GM12878 (cell line): ENCODE measurements at regions not wholly inside any gene's neighbourhood (a gene's known extent, or its start where the extent isn't known, plus 50 kb on each side); places are given as distances from the start of the nearest gene placed in this dataset.

Experiments used
- ATAC-seq: fragments of 200-7000 bp; cut with Tn5 transposase; 3 replicates; pipeline ENCODE4 v1.9.1; 2020; ENCODE audit warnings: mild to moderate bottlenecking, moderate library complexity
- BruUV-seq: library from RNA; stranded (reverse); fragments of 400-500 nt; replicated peaks from 2 replicates; lab custom pipeline; 2021; lab: Mats Ljungman, UMichigan
- CTCF ChIA-PET: fragments of 300-600 bp; sonication (Branson Sonifier 250); formaldehyde crosslinking; extraction: SDS; loops from one replicate; lab custom pipeline; 2021; ENCODE audit warnings: inconsistent platforms; lab: Yijun Ruan, JAX
- POLR2A ChIA-PET: fragments of 350-600 bp; formaldehyde crosslinking; extraction: SDS; loops from one replicate; lab custom pipeline; 2021; ENCODE audit warnings: inconsistent platforms; lab: Charles Lee
- RAD21 ChIA-PET: fragments of 300-600 bp; sonication (Branson Sonifier 250); formaldehyde crosslinking; loops from one replicate; lab custom pipeline; 2023; ENCODE audit warnings: antibody characterized with exemption; ENCODE audit not compliant: unreplicated experiment; lab: Charles Lee
- SMC1A ChIA-PET: fragments of 300-600 bp; sonication (Branson Sonifier 250); formaldehyde crosslinking; loops from one replicate; lab custom pipeline; 2023; ENCODE audit not compliant: unreplicated experiment, uncharacterized antibody; lab: Charles Lee
- DNase-seq: peaks from one replicate; pipeline ENCODE4 v3.0.0-alpha.2; 2011; ENCODE audit warnings: low read depth, low spot score
- FAIRE-seq: peaks from 3 replicates; lab custom pipeline; 2011; peaks lifted over from hg19 to GRCh38; lab: Jason Lieb, UNC
- H2AFZ ChIP-seq: 2 replicates; pipeline ENCODE4 v1.6.0; 2011; ENCODE audit warnings: low read depth, low read length, control low read depth; ENCODE audit not compliant: control insufficient read depth
- H3K27ac ChIP-seq: 2 replicates; pipeline ENCODE4 v1.5.1; 2011; ENCODE audit warnings: control low read depth; ENCODE audit not compliant: control insufficient read depth, insufficient read depth
- H3K27me3 ChIP-seq, 2 experiments: replicated peaks in 1 of 2; 2 replicates each; pipeline versions ENCODE4 v1.6.0 to v1.6.1; 2011; ENCODE audit warnings: low read length in 1 of 2; ENCODE audit not compliant: control insufficient read depth in 2 of 2, insufficient read depth in 2 of 2
- H3K36me3 ChIP-seq, 2 experiments: 2 replicates each; pipeline ENCODE4 v1.5.1; 2011; ENCODE audit warnings: low read length in 1 of 2; ENCODE audit not compliant: control insufficient read depth in 2 of 2, insufficient read depth in 2 of 2
- H3K4me1 ChIP-seq: 2 replicates; pipeline ENCODE4 v1.6.1; 2011; ENCODE audit warnings: mild to moderate bottlenecking, low read length, moderate library complexity, mixed read lengths; ENCODE audit not compliant: control insufficient read depth, insufficient read depth
- H3K4me2 ChIP-seq: 2 replicates; pipeline ENCODE4 v1.6.0; 2011; ENCODE audit warnings: control low read depth; ENCODE audit not compliant: control insufficient read depth, insufficient read depth
- H3K4me3 ChIP-seq: fragments of 200-600 bp; sonication (generic); 2 replicates; pipeline ENCODE4 v1.5.1; 2016
- H3K79me2 ChIP-seq: 2 replicates; pipeline ENCODE4 v1.6.0; 2011; ENCODE audit warnings: low read length; ENCODE audit not compliant: control insufficient read depth, insufficient read depth
- H3K9ac ChIP-seq: 2 replicates; pipeline ENCODE4 v1.8.0; 2011; ENCODE audit warnings: low read length, control low read depth, mixed read lengths; ENCODE audit not compliant: control insufficient read depth, insufficient read depth
- H3K9me3 ChIP-seq: replicated peaks from 3 replicates; pipeline ENCODE4 v1.5.1; 2011; ENCODE audit warnings: mild to moderate bottlenecking, low read length; ENCODE audit not compliant: control insufficient read depth, insufficient read depth
- H4K20me1 ChIP-seq: 2 replicates; pipeline ENCODE4 v1.6.0; 2011; ENCODE audit not compliant: control insufficient read depth, insufficient read depth
- BACH1 ChIP-seq: fragments of 450-650 bp; IDR thresholded peaks from 2 replicates; pipeline ENCODE4 v1.6.1; 2017; ENCODE audit warnings: mild to moderate bottlenecking, borderline replicate concordance
- FOXM1 ChIP-seq: IDR thresholded peaks from 2 replicates; pipeline ENCODE4 v1.6.1; 2012; ENCODE audit warnings: low read depth, mild to moderate bottlenecking, inconsistent platforms, low read length, moderate library complexity
- HDGF ChIP-seq: fragments of 450-650 bp; IDR thresholded peaks from 2 replicates; pipeline ENCODE4 v1.6.1; 2016; ENCODE audit warnings: antibody characterized with exemption
- JUNB ChIP-seq: IDR thresholded peaks from 2 replicates; pipeline ENCODE4 v1.6.1; 2016; ENCODE audit warnings: antibody characterized with exemption, mild to moderate bottlenecking
- KLF5 ChIP-seq: fragments of 450-650 bp; IDR thresholded peaks from 2 replicates; pipeline ENCODE4 v1.6.1; 2014; ENCODE audit warnings: mild to moderate bottlenecking; ENCODE audit not compliant: partially characterized antibody
- LARP7 ChIP-seq: fragments of 450-650 bp; IDR thresholded peaks from 2 replicates; pipeline ENCODE4 v1.6.1; 2017; ENCODE audit warnings: mild to moderate bottlenecking
- NBN ChIP-seq: fragments of 450-650 bp; IDR thresholded peaks from 2 replicates; pipeline ENCODE4 v1.6.1; 2016
- NFIC ChIP-seq: IDR thresholded peaks from 2 replicates; pipeline ENCODE4 v1.6.1; 2012; ENCODE audit warnings: low read depth, mild to moderate bottlenecking, inconsistent platforms, low read length, moderate library complexity
- RFX5 ChIP-seq: IDR thresholded peaks from 2 replicates; pipeline ENCODE4 v1.6.1; 2011; ENCODE audit warnings: low read depth, low read length, improper control_type of control experiment
- ZNF217 ChIP-seq: fragments of 450-650 bp; IDR thresholded peaks from 2 replicates; pipeline ENCODE4 v1.6.1; 2017; ENCODE audit warnings: antibody characterized with exemption, mild to moderate bottlenecking
- in situ Hi-C: fragments of 300-500 bp; cut with MboI; formaldehyde crosslinking; loops from 9 replicates; pipeline ENCODE4 v1.14.3; 2018; ENCODE audit warnings: mixed read lengths
- intact Hi-C: fragments of 100-400 bp; cut with micrococcal nuclease; formaldehyde crosslinking; loops from one replicate; pipeline ENCODE4 v1.14.2; 2022; ENCODE audit not compliant: unreplicated experiment
- TF ChIP-seq, protein P1 (sequence below): fragments of 450-650 bp; IDR thresholded peaks from 2 replicates; pipeline ENCODE4 v1.6.1; 2017; ENCODE audit warnings: mild to moderate bottlenecking

DNA sequence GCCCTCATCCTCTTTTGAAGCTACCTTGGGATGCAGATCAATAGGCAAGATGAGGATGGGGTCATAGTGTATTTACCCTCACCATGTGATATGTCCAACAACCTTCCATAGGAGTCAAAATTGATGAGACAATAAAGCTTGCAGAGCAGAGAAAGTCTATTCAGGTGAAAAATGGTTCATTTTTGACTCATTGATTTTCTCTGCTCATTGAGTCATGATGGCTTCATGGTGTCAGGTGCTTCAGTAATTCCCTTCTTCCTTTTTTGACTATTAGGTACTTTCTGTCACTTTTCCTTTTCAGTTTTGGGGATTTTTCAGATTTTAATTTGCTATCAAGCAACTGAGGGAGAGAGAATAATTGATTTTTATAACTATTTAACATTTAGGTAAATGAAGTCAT is 55.9 kb upstream of the IL2 start:
- no peak for TF ChIP-seq HDGF
- no peak for TF ChIP-seq LARP7
- TF ChIP-seq FOXM1, result peak; percentile 56; the same call in 1 of the 2 replicates
- TF ChIP-seq ZNF217, result no peak
- TF ChIP-seq RFX5, result no peak
- no peak for TF ChIP-seq NBN
- TF ChIP-seq, protein P1, sequence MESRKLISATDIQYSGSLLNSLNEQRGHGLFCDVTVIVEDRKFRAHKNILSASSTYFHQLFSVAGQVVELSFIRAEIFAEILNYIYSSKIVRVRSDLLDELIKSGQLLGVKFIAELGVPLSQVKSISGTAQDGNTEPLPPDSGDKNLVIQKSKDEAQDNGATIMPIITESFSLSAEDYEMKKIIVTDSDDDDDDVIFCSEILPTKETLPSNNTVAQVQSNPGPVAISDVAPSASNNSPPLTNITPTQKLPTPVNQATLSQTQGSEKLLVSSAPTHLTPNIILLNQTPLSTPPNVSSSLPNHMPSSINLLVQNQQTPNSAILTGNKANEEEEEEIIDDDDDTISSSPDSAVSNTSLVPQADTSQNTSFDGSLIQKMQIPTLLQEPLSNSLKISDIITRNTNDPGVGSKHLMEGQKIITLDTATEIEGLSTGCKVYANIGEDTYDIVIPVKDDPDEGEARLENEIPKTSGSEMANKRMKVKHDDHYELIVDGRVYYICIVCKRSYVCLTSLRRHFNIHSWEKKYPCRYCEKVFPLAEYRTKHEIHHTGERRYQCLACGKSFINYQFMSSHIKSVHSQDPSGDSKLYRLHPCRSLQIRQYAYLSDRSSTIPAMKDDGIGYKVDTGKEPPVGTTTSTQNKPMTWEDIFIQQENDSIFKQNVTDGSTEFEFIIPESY, result no peak
- no peak for TF ChIP-seq KLF5
- TF ChIP-seq BACH1, result no peak
- TF ChIP-seq JUNB, result peak; percentile 74
- TF ChIP-seq NFIC, result peak; percentile 63
- TF ChIP-seq, all 136 proteins: peak for 3
- H2AFZ ChIP-seq, result no peak overlapping the region
- no peak for FAIRE-seq
- H3K79me2 ChIP-seq, result no peaks in the 10 kb centered on the region
- H4K20me1 ChIP-seq, result no peaks in the 10 kb centered on the region
- H3K27ac ChIP-seq, result no peak overlapping the region
- DNase-seq, result no peak
- POLR2A ChIA-PET, result interaction anchor here (0.5 to 0.6 kb wide), 2 partner anchors 466 to 617 kb away, joined by 4 to 10 read pairs; no protein-coding TSS in a partner anchor
- no peak overlapping the region for H3K9ac ChIP-seq
- RAD21 ChIA-PET, result no interaction called here
- intact Hi-C loops, result no loop called here
- no peaks in the 10 kb centered on the region; a peak in 1 of 4 replicates for H3K27me3 ChIP-seq
- ATAC-seq, result peak; percentile 31; the same call in 2 of the 3 replicates
- no TSS peak for BruUV-seq
- in situ Hi-C loops, result no loop called here
- no peaks in the 10 kb centered on the region for H3K4me1 ChIP-seq
- no peak overlapping the region for H3K4me3 ChIP-seq
- CTCF ChIA-PET, result interaction anchor here (0.6 to 1.1 kb wide), 2 partner anchors 66 to 341 kb away, joined by 3 to 4 read pairs; no protein-coding TSS in a partner anchor
- SMC1A ChIA-PET, result interaction anchor here (1.4 kb wide), 1 partner anchor 30 kb away, joined by 5 read pairs; no protein-coding TSS in a partner anchor
- no peak overlapping the region for H3K4me2 ChIP-seq
- no peaks in the 10 kb centered on the region for H3K9me3 ChIP-seq
- H3K36me3 ChIP-seq, result no peaks in the 10 kb centered on the region
